Neural progenitor cell (in vitro differentiated cells): ENCODE measurements at regions not wholly inside any gene's neighbourhood (a gene's known extent, or its start where the extent isn't known, plus 50 kb on each side); places are given as distances from the start of the nearest gene placed in this dataset.

Experiments
- EZH2 ChIP-seq: fragments of 200-600 bp; sonication (generic); IDR thresholded peaks from 2 replicates; pipeline ENCODE4 v1.6.1; 2017; ENCODE audit warnings: antibody characterized with exemption, mild to moderate bottlenecking, moderate library complexity
- TF ChIP-seq, protein P1 (sequence below): fragments of 200-600 bp; sonication (generic); IDR thresholded peaks from 2 replicates; pipeline ENCODE4 v1.5.1; 2017; ENCODE audit warnings: antibody characterized with exemption, mild to moderate bottlenecking

DNA sequence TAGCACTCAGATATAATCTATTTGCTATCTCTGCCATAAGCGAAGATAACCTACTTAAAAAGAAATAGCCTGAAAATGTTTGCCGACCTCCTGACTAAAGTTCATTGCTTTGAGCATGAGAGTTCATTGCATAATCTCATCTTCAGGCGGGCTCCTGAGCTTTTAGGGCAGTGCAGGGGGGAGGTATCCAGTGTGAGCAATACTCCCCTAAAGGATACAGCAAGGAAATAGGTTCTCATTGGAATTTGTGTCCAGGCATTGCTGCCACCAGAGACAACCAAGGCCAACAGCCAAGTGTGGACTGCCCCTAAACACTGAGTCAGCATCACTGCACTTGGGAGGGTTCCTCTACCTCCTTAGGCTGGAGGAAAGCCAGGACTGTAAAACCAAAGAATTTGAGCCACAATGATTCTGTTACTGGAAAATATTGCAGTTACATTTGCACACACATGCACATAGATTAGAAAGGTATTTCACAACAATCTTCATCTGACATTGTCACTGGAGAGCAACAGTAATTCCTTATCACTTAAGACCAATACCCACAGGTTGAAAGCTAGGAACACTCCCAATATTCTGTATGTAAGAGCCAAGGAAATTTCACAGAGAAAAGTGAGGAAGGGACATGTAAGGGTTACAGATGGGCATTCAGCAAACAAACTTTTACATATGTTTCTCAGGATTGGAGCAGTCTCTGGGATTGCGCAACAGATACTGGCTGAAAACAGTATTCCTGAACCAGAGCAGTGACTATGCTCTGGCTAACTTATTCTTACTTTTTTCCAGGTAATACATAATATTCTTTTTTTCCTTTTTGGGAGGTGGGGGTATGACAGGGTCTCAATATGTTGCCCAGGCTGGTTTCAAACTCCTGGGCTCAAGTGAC is 98.6 kb upstream of the TLE1 start:
- TF ChIP-seq, protein P1, sequence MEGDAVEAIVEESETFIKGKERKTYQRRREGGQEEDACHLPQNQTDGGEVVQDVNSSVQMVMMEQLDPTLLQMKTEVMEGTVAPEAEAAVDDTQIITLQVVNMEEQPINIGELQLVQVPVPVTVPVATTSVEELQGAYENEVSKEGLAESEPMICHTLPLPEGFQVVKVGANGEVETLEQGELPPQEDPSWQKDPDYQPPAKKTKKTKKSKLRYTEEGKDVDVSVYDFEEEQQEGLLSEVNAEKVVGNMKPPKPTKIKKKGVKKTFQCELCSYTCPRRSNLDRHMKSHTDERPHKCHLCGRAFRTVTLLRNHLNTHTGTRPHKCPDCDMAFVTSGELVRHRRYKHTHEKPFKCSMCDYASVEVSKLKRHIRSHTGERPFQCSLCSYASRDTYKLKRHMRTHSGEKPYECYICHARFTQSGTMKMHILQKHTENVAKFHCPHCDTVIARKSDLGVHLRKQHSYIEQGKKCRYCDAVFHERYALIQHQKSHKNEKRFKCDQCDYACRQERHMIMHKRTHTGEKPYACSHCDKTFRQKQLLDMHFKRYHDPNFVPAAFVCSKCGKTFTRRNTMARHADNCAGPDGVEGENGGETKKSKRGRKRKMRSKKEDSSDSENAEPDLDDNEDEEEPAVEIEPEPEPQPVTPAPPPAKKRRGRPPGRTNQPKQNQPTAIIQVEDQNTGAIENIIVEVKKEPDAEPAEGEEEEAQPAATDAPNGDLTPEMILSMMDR = no peak
- TF ChIP-seq EZH2 = no peak
